IMR-90 (cell line): ENCODE measurements at regions not wholly inside any gene's neighbourhood (a gene's known extent, or its start where the extent isn't known, plus 50 kb on each side); places are given as distances from the start of the nearest gene placed in this dataset.

Source experiments
- ATAC-seq: fragments of 200-7000 bp; cut with Tn5 transposase; 2 replicates; pipeline ENCODE4 v1.9.1; 2020; ENCODE audit warnings: low read depth, mild to moderate bottlenecking, moderate library complexity
- BruUV-seq: library from RNA; stranded (reverse); fragments of 400-500 nt; replicated peaks from 2 replicates; lab custom pipeline; 2021; lab: Mats Ljungman, UMichigan
- CTCF ChIA-PET: fragments of 300-600 bp; formaldehyde crosslinking; extraction: SDS; loops from one replicate; lab custom pipeline; 2021; ENCODE audit warnings: antibody characterized with exemption; lab: Yijun Ruan, JAX
- POLR2A ChIA-PET: fragments of 300-600 bp; sonication (Branson Sonifier 250); formaldehyde crosslinking; loops from one replicate; lab custom pipeline; 2022; ENCODE audit warnings: antibody characterized with exemption; ENCODE audit not compliant: unreplicated experiment; lab: Charles Lee
- DNase-seq: peaks from one replicate; pipeline ENCODE4 v3.0.0; 2013
- H2AFZ ChIP-seq: replicated peaks from 2 replicates; pipeline ENCODE3; 2013; ENCODE audit warnings: low read length, mild to moderate bottlenecking; ENCODE audit not compliant: poor library complexity
- H2AK5ac ChIP-seq: 2 replicates; pipeline ENCODE4 v1.6.1; 2013; ENCODE audit warnings: low read depth, low read length, inconsistent platforms
- H2AK9ac ChIP-seq: replicated peaks from 2 replicates; pipeline ENCODE3; 2013; ENCODE audit warnings: mild to moderate bottlenecking, low read depth, low read length, moderate library complexity; ENCODE audit not compliant: poor library complexity
- H2BK120ac ChIP-seq: 2 replicates; pipeline ENCODE4 v1.6.1; 2013; ENCODE audit warnings: low read depth, low read length, inconsistent platforms
- H2BK15ac ChIP-seq: 3 replicates; pipeline ENCODE4 v1.6.1; 2013; ENCODE audit warnings: low read depth, low read length, inconsistent platforms
- H2BK20ac ChIP-seq: 2 replicates; pipeline ENCODE4 v1.6.1; 2013; ENCODE audit warnings: low read depth, mild to moderate bottlenecking, inconsistent platforms, low read length, moderate library complexity
- H2BK5ac ChIP-seq: 2 replicates; pipeline ENCODE4 v1.6.1; 2013; ENCODE audit warnings: mild to moderate bottlenecking, low read depth, low read length, inconsistent platforms; ENCODE audit not compliant: poor library complexity, severe bottlenecking
- H3K14ac ChIP-seq: replicated peaks from 2 replicates; pipeline ENCODE4 v1.6.1; 2013; ENCODE audit warnings: low read depth, low read length, inconsistent platforms
- H3K18ac ChIP-seq: 2 replicates; pipeline ENCODE4 v1.6.1; 2013; ENCODE audit warnings: low read depth, low read length, control low read depth
- H3K23ac ChIP-seq: 2 replicates; pipeline ENCODE4 v1.6.1; 2013; ENCODE audit warnings: low read depth, low read length, inconsistent platforms
- H3K27ac ChIP-seq: 2 replicates; pipeline ENCODE4 v1.5.1; 2013; ENCODE audit warnings: mild to moderate bottlenecking, control low read depth, low read length; ENCODE audit not compliant: insufficient read depth
- H3K27me3 ChIP-seq: 2 replicates; pipeline ENCODE4 v1.6.1; 2013; ENCODE audit warnings: low read length; ENCODE audit not compliant: control insufficient read depth, insufficient read depth
- H3K36me3 ChIP-seq: 2 replicates; pipeline ENCODE4 v1.6.1; 2013; ENCODE audit warnings: low read length, mixed read lengths; ENCODE audit not compliant: control insufficient read depth, insufficient read depth
- H3K4ac ChIP-seq: 2 replicates; pipeline ENCODE4 v1.6.1; 2013; ENCODE audit warnings: low read depth, low read length, inconsistent platforms
- H3K4me1 ChIP-seq: 2 replicates; pipeline ENCODE4 v1.6.1; 2013; ENCODE audit warnings: low read length, mixed read lengths; ENCODE audit not compliant: control insufficient read depth, insufficient read depth
- H3K4me2 ChIP-seq: 2 replicates; pipeline ENCODE4 v1.6.1; 2013; ENCODE audit warnings: low read depth, mild to moderate bottlenecking, control low read depth, low read length, moderate library complexity
- H3K4me3 ChIP-seq: 2 replicates; pipeline ENCODE4 v1.5.1; 2013; ENCODE audit warnings: low read depth, mild to moderate bottlenecking, control low read depth, low read length, moderate library complexity; ENCODE audit not compliant: insufficient read depth
- H3K56ac ChIP-seq: 2 replicates; pipeline ENCODE4 v1.6.1; 2013; ENCODE audit warnings: low read length, inconsistent platforms; ENCODE audit not compliant: insufficient read depth; ENCODE audit errors: extremely low read depth
- H3K79me1 ChIP-seq, 2 experiments: 2 replicates each; pipeline ENCODE4 v1.6.1; 2013; ENCODE audit warnings: low read length in 2 of 2, inconsistent platforms in 1 of 2, low read depth in 1 of 2
- H3K9ac ChIP-seq: 2 replicates; pipeline ENCODE4 v1.6.1; 2013; ENCODE audit warnings: low read depth, low read length, control low read depth
- H3K9me1 ChIP-seq: 2 replicates; pipeline ENCODE4 v1.6.1; 2013; ENCODE audit warnings: low read length, inconsistent platforms; ENCODE audit not compliant: insufficient read depth
- H3K9me3 ChIP-seq: 2 replicates; pipeline ENCODE4 v1.6.1; 2013; ENCODE audit warnings: low read length; ENCODE audit not compliant: control insufficient read depth, insufficient read depth
- H4K20me1 ChIP-seq: 2 replicates; pipeline ENCODE4 v1.6.1; 2013; ENCODE audit warnings: low read length, inconsistent platforms; ENCODE audit not compliant: insufficient read depth
- H4K5ac ChIP-seq: 2 replicates; pipeline ENCODE4 v1.6.1; 2013; ENCODE audit warnings: mild to moderate bottlenecking, low read depth, low read length, control low read depth
- H4K8ac ChIP-seq, 2 experiments: 2 replicates each; pipeline ENCODE4 v1.6.1; 2013; ENCODE audit warnings: low read depth in 2 of 2, low read length in 2 of 2, control low read depth in 1 of 2, inconsistent platforms in 1 of 2
- H4K91ac ChIP-seq: 2 replicates; pipeline ENCODE4 v1.6.1; 2013; ENCODE audit warnings: low read depth, low read length, inconsistent platforms; ENCODE audit not compliant: insufficient read depth
- BHLHE40 ChIP-seq: fragments of 150-350 bp; IDR thresholded peaks from 2 replicates; pipeline ENCODE4 v1.6.1; 2016; ENCODE audit warnings: mild to moderate bottlenecking, low read depth, low read length
- CEBPB ChIP-seq: IDR thresholded peaks from 2 replicates; pipeline ENCODE4 v1.6.1; 2012; ENCODE audit warnings: low read depth, low read length, improper control_type of control experiment
- CHD1 ChIP-seq: IDR thresholded peaks from 2 replicates; pipeline ENCODE4 v1.6.1; 2012; ENCODE audit warnings: low read depth, low read length, improper control_type of control experiment
- FOS ChIP-seq: fragments of 150-350 bp; IDR thresholded peaks from 2 replicates; pipeline ENCODE4 v1.6.1; 2016; ENCODE audit warnings: low read depth, low read length
- MAFK ChIP-seq: IDR thresholded peaks from 2 replicates; pipeline ENCODE4 v1.6.1; 2012; ENCODE audit warnings: low read depth, low read length, improper control_type of control experiment
- MAZ ChIP-seq: IDR thresholded peaks from 2 replicates; pipeline ENCODE4 v1.6.1; 2012; ENCODE audit warnings: low read depth, mild to moderate bottlenecking, low read length, improper control_type of control experiment, moderate library complexity, borderline replicate concordance
- MXI1 ChIP-seq: IDR thresholded peaks from 2 replicates; pipeline ENCODE4 v1.6.1; 2012; ENCODE audit warnings: low read depth, mild to moderate bottlenecking, low read length, moderate library complexity, borderline replicate concordance
- NFE2L2 ChIP-seq: fragments of 150-350 bp; IDR thresholded peaks from 2 replicates; pipeline ENCODE4 v1.6.1; 2016; ENCODE audit warnings: low read depth, mild to moderate bottlenecking, low read length
- POLR2A ChIP-seq: IDR thresholded peaks from 2 replicates; pipeline ENCODE4 v1.6.1; 2012; ENCODE audit warnings: mild to moderate bottlenecking, low read depth, low read length
- RAD21 ChIP-seq: IDR thresholded peaks from 2 replicates; pipeline ENCODE4 v1.6.1; 2012; ENCODE audit warnings: low read length, improper control_type of control experiment
- RCOR1 ChIP-seq: IDR thresholded peaks from 2 replicates; pipeline ENCODE4 v1.6.1; 2012; ENCODE audit warnings: mild to moderate bottlenecking, low read length, improper control_type of control experiment; ENCODE audit not compliant: insufficient replicate concordance
- RFX5 ChIP-seq: IDR thresholded peaks from 2 replicates; pipeline ENCODE4 v1.8.0; 2012; ENCODE audit warnings: low read depth, mild to moderate bottlenecking, low read length, moderate library complexity
- SMC3 ChIP-seq: fragments of 150-350 bp; IDR thresholded peaks from 2 replicates; pipeline ENCODE4 v1.6.1; 2016; ENCODE audit warnings: low read depth, mild to moderate bottlenecking, antibody characterized with exemption, low read length, moderate library complexity
- USF2 ChIP-seq: fragments of 150-350 bp; IDR thresholded peaks from 2 replicates; pipeline ENCODE4 v1.6.1; 2017; ENCODE audit warnings: mild to moderate bottlenecking, antibody characterized with exemption, low read length, low read depth
- WGBS, 2 experiments: methylation state at CpG; one replicate each; pipeline versions ENCODE4 v1.1.5 to v1.1.7; 2013; ENCODE audit warnings: missing lambda C conversion rate in 2 of 2; ENCODE audit not compliant: insufficient read length in 1 of 2; ENCODE audit errors: extremely low coverage in 2 of 2; 5-methylcytosine and 5-hydroxymethylcytosine counted together
- dilution Hi-C: fragments of 300-500 bp; cut with HindIII; formaldehyde crosslinking; loops from one replicate; pipeline ENCODE4 v1.14.3; 2018; ENCODE audit warnings: low sequenced_read_pairs; ENCODE audit not compliant: unreplicated experiment
- in situ Hi-C: fragments of 300-500 bp; cut with MboI; formaldehyde crosslinking; loops from 3 replicates; pipeline ENCODE4 v1.14.3; 2019; ENCODE audit warnings: low sequenced_read_pairs, inconsistent platforms, mixed read lengths
- intact Hi-C: fragments of 100-400 bp; cut with micrococcal nuclease; formaldehyde crosslinking; loops from 2 replicates; pipeline ENCODE4 v1.10.0; 2022
- TF ChIP-seq, protein P1 (sequence below): fragments of 150-350 bp; IDR thresholded peaks from 2 replicates; pipeline ENCODE4 v1.6.1; 2016; ENCODE audit warnings: low read depth, mild to moderate bottlenecking, low read length, moderate library complexity, borderline replicate concordance
- TF ChIP-seq, protein P2 (sequence below): conservative IDR thresholded peaks from 2 replicates; pipeline ENCODE4 v1.5.1; 2012; ENCODE audit warnings: mild to moderate bottlenecking, low read depth, low read length, improper control_type of control experiment

- Histone ChIP-seq H4K8ac (no peak overlapping the region), H4K5ac (no peak overlapping the region), H3K9ac (no peak overlapping the region), H3K4me1 (no peaks in the 10 kb centered on the region), H2AFZ (no peak overlapping the region), H3K27me3 (no peaks in the 10 kb centered on the region), H3K4me3 (no peak overlapping the region), H2BK15ac (no peak overlapping the region), H3K56ac (no peak overlapping the region), H3K18ac (no peak overlapping the region), H3K9me1 (no peaks in the 10 kb centered on the region), H3K4me2 (no peak overlapping the region), H3K4ac (no peak overlapping the region), H2BK120ac (no peak overlapping the region), H2AK9ac (no peak overlapping the region), H4K20me1 (no peaks in the 10 kb centered on the region), H2BK5ac (no peak overlapping the region), H4K91ac (no peak overlapping the region), H3K9me3 (peaks cover 28% of the 10 kb centered on the region), H3K14ac (no peak overlapping the region), H3K27ac (no peak overlapping the region), H3K23ac (no peak overlapping the region), H3K79me1 (no peaks in the 10 kb centered on the region), H2AK5ac (no peak overlapping the region), H2BK20ac (no peak overlapping the region), H3K36me3 (no peaks in the 10 kb centered on the region)
- no TSS peak for BruUV-seq
- no peak for TF ChIP-seq USF2
- TF ChIP-seq POLR2A: no peak
- TF ChIP-seq FOS: no peak
- TF ChIP-seq MAFK: no peak
- TF ChIP-seq BHLHE40: no peak
- no peak for TF ChIP-seq RCOR1
- TF ChIP-seq RAD21: no peak
- TF ChIP-seq, protein P1, sequence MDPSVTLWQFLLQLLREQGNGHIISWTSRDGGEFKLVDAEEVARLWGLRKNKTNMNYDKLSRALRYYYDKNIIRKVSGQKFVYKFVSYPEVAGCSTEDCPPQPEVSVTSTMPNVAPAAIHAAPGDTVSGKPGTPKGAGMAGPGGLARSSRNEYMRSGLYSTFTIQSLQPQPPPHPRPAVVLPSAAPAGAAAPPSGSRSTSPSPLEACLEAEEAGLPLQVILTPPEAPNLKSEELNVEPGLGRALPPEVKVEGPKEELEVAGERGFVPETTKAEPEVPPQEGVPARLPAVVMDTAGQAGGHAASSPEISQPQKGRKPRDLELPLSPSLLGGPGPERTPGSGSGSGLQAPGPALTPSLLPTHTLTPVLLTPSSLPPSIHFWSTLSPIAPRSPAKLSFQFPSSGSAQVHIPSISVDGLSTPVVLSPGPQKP: no peak
- TF ChIP-seq SMC3: no peak
- no peak for TF ChIP-seq CHD1
- no peak for TF ChIP-seq MAZ
- no peak for TF ChIP-seq CEBPB
- TF ChIP-seq RFX5: no peak
- TF ChIP-seq NFE2L2: no peak
- TF ChIP-seq, protein P2, sequence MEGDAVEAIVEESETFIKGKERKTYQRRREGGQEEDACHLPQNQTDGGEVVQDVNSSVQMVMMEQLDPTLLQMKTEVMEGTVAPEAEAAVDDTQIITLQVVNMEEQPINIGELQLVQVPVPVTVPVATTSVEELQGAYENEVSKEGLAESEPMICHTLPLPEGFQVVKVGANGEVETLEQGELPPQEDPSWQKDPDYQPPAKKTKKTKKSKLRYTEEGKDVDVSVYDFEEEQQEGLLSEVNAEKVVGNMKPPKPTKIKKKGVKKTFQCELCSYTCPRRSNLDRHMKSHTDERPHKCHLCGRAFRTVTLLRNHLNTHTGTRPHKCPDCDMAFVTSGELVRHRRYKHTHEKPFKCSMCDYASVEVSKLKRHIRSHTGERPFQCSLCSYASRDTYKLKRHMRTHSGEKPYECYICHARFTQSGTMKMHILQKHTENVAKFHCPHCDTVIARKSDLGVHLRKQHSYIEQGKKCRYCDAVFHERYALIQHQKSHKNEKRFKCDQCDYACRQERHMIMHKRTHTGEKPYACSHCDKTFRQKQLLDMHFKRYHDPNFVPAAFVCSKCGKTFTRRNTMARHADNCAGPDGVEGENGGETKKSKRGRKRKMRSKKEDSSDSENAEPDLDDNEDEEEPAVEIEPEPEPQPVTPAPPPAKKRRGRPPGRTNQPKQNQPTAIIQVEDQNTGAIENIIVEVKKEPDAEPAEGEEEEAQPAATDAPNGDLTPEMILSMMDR: no peak
- no peak for TF ChIP-seq MXI1
- intact Hi-C loops (no loop called here), in situ Hi-C loops (no loop called here), dilution Hi-C loops (no loop called here)
- DNase-seq (no peak), ATAC-seq (no peak)
- WGBS, 2 experiments: 48% methylated on average over 2 of the region's 2 CpGs; no CpG with 5 or more reads in 1 of the 2 experiments
- ChIA-PET POLR2A (no interaction called here), CTCF (no interaction called here)
These were observed 199.4 kb downstream of the MED10 start for GRCh38 chr5:6178846-6179532.
